Islet of Langerhans (tissue), 1 donor: ENCODE measurements at regions not wholly inside any gene's neighbourhood (a gene's known extent, or its start where the extent isn't known, plus 50 kb on each side); places are given as distances from the start of the nearest gene placed in this dataset.

ENCODE experiments used
- FAIRE-seq: peaks from one replicate; lab custom pipeline; 2011; peaks lifted over from hg19 to GRCh38; lab: Jason Lieb, UNC

DNA sequence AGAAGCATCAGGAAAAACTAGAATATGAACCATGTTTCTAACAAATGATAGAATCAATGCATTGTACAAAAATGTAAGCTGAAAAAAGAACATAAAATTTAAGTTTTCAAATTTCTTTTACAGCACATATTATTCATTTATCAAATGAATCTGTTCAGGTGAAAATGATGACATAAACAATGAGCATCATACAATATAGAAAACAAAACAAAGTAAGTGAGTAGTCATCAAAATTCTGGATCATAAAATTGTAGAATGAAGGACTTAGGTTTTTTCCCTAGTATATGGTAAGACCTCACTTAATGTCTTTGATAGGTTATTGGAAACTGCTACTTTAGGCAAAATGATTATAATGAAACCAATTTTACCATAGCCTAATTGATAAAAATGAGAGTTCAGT lies 427.0 kb upstream of the KCNH7 start:
- FAIRE-seq = no peak

DNA sequence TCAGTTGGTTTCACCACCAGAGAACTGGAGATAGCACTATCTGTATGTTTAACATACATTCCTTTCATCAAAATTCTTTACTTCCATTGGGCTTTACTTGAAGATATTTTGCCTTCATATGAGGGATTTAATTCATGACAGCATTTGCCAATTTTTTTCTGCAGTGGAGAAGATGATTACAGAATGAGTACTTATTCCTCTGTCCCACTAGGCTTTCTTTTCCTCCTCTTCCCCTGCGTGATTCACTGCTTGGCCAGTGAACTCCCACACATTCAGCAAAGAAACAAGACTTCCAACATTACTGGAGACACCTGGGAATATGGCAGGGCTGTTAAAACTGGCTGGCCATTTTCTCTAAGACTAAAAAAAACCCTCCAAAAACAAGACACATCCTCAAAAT lies 425.8 kb upstream of the KCNH7 start:
- FAIRE-seq = no peak

DNA sequence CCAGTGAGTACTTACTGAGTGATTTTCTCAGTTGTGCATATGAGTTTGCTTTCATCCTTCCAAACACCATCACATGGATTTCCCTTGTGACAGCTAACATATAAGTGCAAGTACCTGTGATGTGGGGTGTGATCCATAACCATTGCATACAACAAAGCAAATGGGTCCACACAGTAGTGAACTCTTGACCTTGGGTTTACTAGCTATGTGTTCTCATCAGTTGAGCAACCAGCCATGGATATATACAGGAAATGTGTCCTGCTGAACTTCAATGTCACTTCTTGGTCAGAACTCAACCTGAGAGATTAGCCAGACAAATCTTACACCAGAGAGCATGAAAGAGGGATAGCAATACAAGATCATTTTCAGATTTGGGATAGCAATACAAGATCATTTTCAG lies 420.9 kb upstream of the KCNH7 start:
- no peak for FAIRE-seq

DNA sequence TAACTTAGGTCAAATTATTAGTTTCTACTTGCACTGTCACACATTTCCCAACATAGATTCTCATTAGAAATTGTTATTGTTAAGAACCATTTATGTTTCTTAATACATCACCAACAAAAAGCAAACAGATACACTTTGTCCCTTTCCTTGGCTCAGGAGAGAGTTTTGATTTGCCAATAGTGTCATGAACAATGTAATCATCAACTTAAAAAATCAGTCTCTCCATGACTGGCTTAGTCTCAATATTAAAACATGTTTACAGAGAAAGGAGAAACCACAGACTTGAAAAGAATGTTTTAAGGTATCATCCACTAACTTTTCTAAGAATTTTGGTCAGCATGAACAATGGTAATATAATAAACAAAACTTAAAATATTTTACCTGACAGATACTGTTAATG lies 416.5 kb upstream of the KCNH7 start:
- FAIRE-seq = no peak

DNA sequence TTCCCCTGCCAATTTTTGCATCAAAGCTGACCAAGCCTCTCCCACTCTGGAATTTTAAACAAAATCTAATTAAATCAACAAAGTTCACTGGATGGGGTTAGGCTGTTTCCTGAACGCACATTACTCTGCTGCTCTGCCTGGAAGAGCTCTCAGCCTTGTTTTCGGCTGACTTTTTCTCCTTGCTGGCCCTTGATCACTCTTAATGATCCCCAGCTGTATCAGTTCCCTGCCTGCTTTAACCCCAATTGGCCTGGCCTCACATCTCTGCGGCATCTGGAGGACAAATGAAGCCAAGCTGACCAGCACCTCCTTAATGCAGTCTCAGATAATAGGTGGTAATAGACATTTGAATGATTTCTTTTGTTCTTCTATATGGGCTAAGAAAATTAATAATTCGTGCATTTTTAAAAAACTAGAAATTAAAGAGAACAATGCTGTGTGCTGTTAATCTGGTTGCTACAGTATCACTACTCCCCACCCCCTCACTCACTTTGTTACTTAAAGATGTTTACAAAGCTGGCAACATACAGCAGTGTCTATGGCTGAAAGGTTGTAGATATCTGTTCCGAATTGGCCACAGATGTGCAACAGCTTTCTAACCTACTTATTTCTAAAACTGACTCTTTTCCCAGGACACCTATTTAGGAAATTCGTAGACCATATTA lies 415.2 kb upstream of the KCNH7 start:
- no peak for FAIRE-seq

DNA sequence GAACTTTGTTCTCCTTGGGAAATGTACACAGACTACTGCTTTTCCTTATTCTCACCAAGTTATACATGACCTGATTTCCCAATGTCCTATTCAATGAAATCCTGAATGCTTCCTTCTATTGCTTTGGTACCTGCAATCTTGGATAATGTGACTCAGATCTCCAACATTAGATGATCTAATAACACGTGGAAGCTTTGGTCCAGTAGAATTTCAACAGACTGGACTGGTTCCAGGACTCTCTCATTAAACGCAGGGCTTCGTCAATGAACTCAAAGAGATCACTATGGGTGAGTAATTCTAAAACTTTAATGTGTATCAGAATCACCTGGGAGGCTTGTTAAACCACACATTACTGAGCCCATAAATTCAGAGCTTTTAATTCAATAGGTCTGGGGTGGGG lies 413.6 kb upstream of the KCNH7 start:
- FAIRE-seq = no peak

DNA sequence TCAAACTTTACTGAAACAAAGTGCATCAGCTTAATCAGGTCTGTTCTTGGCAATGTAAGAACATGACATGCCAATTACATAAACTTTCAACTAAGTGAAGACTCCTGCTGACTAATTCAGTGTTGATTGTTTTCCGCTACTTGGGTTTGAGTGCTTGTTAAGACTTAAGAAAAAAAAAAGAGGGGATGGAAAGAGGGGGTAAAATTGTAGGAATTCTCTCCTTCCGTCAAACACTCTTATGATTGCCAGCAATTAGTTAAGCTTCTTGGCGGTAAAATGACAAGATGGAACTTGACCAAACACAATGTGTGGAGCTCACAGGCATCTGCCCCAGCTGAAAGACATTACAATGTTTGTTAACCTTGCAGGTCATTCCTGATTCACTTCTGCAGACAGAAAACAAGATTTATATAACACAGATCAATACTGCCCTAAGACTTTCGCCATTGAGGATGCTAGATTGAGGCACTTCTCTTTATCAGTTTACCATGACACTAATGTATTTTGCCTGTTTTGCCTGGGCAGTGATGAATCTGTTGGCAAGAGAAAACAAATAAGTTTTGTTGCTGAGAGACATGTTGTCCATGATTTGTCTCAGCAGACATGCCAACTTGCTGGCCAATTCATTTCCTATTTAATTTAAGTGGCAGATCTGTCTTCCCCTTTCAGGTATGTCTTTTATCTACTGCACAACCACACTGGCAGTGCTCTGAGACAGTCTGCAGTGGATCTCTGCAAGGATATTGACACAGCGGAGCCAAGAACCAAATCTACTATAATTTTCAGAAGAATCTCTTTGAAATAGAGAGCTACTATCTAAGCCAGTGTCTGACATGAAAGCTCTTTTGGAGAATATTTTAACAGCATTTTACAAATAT lies 410.0 kb upstream of the KCNH7 start:
- no peak for FAIRE-seq

DNA sequence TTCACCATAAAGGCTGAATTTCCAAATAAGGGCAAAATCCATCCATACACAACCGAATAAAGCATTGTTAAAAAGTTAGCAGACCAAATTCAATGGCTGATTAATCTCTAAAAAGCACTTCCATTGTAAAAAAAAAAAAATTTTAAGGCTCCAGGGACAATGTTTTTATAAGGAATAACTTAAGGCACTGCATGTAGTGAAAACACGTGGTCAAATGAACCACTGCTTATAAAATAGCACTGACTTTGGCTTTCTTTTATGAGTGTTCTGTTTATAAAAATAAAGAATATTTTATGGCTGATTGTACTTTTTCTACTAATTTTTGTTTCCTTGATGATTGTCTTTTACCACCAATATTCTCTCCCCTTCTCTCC lies 409.3 kb upstream of the KCNH7 start:
- no peak for FAIRE-seq

DNA sequence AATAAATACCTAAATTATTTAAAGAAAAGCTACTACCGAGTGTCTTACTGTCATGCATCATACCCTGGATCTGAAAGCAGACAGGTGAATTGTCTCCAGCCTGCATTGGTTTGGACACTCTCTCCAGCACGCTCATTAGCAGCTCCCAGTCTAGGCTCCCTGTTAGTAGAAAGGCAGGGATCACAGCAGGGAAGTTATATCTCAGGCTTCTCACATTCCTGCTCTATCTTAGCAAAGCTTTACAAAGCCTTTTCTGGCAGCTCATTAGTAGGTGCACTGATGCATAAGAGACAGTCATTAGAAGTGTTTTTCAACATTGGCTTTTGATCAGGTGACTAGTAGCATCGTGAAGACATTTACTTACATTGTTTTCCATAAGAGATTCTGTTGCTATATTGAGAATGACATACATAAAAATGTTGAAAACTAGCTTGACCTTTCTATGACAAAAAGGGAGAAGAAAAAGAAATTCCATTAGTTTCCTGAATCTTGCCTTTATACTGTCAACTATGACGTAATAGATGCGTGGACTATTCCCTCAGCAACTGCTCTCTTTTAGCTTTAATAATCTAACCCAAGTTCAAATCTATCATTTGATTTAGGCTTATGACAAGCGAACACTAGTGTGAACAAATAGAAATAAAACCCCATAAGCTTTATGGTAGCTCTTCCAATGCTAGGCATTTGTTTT lies 408.7 kb upstream of the KCNH7 start:
- FAIRE-seq = no peak

DNA sequence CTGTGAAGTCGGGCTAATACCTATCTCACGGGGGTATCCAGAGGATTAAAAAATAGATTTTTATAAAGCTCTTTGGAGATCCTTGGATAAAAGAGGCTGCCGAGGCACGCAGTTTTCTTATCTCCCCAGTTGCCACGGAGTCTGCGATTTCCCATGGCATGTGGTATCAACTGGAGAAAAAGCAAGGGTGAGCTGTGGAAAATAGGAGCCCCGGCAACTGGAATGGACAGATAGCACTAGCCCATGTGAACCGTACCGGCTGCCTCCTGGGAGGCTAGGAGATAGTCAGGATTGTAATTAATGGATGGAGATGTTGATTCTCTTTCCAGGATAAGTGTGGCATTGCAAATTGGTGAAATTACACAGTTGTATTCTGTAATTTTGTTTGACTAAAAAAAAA lies 407.6 kb upstream of the KCNH7 start:
- no peak for FAIRE-seq

DNA sequence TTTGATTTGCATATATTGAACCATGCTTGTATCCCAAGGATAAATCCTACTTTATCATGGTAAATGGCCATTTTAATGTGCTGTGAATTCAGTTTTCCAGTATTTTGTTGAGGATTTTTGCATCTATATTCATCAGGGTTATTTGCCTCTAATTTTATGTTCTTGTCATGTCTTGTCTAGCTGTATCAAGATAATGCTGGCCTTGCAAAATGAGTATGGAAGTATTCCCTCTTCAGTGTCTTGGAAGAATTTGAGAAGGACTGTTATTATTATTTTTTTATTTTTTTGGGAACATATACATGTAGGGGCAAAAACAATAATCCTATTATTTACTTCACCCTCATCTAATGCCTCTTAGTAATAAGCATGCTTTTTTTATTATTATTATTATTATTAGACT lies 398.0 kb upstream of the KCNH7 start:
- no peak for FAIRE-seq

DNA sequence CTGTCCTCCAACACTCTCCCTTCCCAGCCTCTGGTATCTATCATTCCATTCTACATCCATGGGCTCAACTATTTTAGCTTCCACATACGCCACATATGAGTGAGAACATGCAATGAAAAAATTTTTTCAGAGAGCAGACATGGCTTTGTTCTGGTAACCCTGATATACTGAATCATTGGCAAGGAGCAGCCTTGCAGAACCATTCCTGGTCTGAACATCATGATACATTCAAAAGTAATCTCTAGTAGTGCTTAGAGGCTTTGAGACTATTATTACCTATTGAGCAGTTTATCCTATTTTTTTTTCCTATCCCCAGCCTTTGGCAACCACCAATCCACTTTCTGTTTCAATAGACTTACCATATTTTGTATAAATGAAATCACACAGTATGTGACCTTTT lies 393.1 kb upstream of the KCNH7 start:
- FAIRE-seq = no peak

DNA sequence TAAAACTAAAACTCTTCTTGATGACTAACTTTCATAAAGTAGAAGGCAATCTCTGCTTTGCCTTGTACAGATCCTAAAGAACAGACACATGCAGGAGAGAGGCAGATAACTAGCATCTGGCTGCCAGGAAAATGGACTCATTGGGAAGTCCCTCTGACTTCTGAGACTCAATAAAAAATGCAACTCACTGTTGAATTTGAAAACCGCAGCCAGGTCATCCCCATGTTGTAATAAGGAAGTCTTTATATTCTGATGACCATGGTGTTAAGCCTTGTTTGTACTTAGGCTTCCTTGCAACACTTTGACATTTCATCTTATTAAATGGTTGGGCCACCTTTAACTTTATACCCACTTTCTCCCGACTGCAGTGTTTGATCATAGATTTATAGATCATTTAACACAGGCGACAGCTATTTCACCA lies 375.1 kb upstream of the KCNH7 start:
- no peak for FAIRE-seq

DNA sequence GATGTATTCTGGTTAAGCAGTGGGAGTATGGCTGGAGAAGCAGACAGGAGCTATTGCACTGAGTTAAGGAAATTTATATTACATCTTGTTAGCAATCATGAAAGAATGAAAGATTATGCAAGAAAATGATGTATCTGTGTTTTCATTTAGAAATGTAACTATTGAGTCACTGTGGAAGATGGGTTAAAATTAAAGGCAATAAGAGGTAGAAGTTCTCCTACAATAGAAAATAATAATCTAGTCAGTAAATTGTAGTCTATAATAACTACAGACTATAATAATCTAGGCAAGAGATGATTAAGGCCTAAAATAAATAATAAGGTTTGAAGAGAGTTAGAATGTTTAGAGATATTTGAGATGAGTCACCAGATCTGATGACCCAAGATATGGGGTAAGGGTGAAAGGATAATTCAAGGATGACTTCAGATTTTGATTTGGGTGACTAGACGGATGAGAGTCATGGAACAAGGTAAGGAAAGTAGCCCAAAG lies 371.9 kb upstream of the KCNH7 start:
- FAIRE-seq = no peak

DNA sequence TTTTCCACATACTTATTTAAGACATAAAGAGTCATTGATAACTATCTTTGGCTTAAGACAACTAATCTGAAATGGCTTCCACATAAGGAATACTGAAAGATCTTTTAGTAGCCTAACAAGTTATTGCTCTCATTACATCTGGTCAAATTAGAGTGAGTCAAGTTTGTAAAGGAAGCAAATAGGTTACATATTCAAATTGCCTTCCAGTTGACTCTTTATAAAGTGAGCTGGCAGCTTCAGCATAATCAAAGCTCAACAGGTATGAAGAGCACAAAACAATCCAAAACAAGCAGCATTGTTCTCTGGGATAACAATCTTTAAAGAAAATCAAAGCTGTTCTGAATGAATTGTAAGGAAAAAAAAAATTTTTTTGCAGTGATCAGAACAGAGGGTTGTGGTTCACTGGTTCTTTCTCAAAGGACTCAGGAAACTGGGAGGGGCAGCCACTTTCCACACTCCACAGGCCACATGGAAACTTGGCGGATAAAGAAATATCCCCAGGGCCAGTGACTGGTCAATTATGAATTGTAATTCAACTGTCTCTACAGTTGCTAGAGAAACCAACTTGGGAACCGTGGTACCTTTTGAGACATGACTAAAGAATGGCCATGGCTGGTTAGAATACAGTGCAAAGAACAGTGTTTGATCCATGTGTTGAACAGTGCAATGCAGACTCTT lies 369.3 kb upstream of the KCNH7 start:
- no peak for FAIRE-seq

DNA sequence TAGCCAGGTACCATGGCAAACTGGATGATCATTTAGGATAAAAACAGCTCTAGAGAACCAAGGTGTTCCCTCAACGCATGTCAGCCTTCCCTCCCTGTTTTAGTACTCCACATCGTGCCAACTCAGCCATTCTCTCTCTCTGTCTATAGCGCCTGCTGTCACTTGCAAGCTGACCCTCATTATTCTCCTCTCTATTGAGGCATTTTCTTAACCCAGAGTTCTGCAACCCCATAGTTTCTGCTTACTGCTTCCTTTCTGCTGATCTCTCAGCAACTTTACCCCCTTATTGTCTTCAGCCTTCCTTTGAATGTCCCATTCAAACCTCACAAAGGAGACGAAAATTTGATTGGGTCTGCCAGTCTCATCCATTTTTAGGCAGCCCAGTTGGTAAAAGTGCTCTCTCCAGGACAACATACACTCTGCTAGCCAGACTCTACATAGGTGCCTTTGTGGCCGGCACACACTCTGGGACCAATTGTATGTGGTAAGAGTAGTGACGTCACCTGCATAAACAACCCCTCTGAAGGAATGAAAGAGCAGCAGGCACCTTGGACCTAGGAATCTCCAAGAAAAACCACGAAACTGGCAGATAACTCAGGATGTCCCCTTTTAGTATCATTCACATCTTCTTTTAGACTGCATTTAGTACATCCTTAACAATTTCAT lies 367.2 kb upstream of the KCNH7 start:
- FAIRE-seq = no peak

DNA sequence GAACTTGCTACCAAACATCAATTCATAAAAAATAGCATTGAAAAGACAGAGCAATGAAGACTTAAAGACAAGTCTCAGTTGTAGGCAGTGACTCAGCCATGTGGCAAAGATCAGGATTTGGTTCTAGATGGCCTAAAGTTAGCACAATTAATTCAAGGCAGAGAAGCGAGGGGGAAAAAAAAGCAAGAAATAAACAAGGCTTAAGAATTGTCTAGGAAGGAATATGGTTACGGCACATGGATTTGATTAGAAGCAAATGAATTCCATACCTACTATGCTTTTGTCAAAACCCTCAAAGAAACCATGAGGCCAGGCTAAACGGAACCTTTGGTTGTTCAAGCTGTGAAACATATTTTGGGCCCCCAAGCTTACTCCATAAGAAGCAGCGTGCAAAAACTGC lies 362.2 kb upstream of the KCNH7 start:
- FAIRE-seq = no peak

DNA sequence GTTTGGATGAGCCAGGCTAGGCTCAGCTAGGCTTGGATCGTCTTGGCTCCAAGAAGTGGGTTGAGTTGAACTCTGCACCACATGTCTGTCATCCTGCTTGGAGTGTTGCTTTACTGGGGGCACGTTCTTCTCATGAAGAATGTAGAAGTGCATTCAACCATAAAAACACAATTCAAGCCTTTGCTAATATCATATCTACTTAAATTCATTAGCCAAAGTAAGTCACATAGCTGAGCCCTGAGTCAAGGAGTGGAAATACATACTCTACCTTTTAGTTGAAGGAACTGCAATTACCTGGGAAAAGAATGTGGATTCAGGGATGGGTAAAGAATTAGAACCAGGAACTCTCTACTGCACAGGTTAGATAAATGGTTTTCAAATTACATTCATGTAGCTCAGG lies 360.4 kb upstream of the KCNH7 start:
- no peak for FAIRE-seq

DNA sequence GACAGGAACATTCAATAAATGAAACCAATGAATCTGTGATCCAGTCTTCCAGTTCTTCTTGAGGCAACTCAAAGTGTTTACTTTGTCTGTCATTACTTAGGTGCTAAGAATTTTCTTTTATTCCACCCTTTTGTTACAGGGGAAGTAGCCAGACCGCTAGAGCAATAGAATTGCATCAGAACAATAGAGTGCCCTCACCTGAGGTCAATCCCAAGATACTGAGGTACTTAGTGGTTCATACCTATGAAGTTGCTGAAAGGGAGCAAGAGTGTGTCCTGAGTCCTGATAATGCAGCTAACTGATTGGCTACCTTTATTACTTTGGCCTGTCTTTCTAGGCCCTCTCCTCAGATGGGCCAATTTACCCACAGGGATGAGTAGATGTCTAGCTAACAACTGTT lies 359.4 kb upstream of the KCNH7 start:
- no peak for FAIRE-seq

DNA sequence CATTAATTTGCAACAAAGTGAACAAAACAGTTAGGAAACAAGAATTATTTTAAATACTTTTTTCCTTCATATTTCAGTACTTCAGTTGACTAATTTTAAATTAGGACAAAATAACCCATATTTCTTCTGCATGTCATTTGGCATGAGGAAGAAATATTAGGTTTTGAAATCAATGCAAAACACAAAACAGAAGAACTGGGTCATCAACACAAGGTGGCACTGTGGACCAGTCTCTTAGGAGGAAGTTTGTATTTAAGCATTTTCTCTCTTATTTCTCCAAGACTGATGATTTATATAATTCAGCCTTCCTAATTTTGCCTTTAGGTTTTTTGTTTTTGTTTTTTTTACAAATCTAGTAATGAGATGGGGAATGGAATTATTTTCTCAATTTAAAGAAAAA lies 352.8 kb upstream of the KCNH7 start:
- FAIRE-seq = peak; percentile 96

DNA sequence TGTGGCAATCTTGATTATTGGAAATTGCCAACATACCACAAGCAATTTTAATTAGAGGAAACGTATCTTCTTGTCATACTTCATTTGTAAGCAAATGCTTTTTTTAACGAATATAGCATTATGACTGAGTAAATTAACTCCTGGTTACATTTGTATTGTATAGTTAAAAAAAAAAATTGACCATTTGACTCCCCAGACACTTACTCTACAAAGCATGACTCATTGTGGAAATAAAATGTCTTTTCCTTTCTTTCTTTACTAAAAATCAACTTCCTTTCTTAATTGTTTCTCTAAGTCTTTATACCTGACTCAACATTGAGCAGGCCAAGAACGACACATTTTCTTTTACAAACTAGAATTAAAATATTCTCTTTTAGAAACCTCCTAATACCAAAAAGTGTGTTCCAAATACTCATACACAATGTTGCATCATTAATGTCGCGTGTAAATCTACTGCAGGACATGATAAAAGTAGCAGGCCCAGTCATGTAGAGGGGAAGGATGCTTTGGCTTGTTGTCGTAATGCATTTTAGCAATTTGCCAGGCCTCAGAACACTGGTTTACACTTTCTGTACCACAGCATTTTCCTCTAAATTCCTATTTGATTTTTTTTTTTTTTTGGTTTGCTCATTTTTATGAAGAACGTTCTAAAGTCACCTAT lies 349.6 kb upstream of the KCNH7 start:
- no peak for FAIRE-seq

DNA sequence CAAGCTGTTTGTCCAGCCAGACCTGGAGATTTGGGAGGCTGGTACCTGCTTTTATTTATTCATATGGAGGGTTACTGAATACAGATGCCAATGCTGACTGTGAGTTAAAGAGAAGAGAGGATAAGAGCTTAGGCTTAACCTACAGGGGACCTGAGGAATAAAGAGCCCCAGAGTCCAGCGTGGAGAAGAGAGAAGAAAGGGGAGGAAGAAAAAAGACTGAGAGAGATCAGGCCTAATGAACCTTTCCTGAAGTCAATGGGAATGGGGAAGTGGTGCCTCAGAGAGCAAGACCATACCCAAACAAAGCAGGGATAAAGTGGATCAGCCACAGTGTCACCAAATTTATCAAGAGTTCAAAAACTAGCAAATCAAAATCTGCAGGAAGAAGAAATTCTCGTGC lies 348.6 kb upstream of the KCNH7 start:
- FAIRE-seq = no peak
